ENCODE measurements at regions not wholly inside any gene's neighbourhood (a gene's known extent, or its start where the extent isn't known, plus 50 kb on each side); places are given as distances from the start of the nearest gene placed in this dataset.

GRCh38 chr17:74113952-74114351, 89.5 kb upstream of the RPL38 start:
- H3K27ac ChIP-seq, result no peak overlapping the region
- DNase-seq, result no peak
- H3K4me1 ChIP-seq, result no peaks in the 10 kb centered on the region
- H3K9me3 ChIP-seq, result no peaks in the 10 kb centered on the region
- in situ Hi-C loops (cut with MboI; ENCODE audit: low pct_ligation_motif_present in 1 of 4, low pct_unique_long_range_greater_than_20kb in 1 of 4, low sequenced_read_pairs in 3 of 4), result no loop called here
- H3K27me3 ChIP-seq, result peaks cover 25% of the 10 kb centered on the region
- intact Hi-C loops (cut with DNase I; ENCODE audit: low total_unique reads), result no loop called here
- no peak overlapping the region for H3K4me3 ChIP-seq
- no peaks in the 10 kb centered on the region for H3K36me3 ChIP-seq
- TF ChIP-seq EP300 (IDR thresholded peaks at IDR 0.05; ENCODE audit: low read depth), result no peak
- no peak for TF ChIP-seq POLR2A (IDR thresholded peaks at IDR 0.05)
- no peak for TF ChIP-seq CTCF (IDR thresholded peaks at IDR 0.05)
- TF ChIP-seq POLR2AphosphoS5 (IDR thresholded peaks at IDR 0.05), result no peak
- WGBS, 2 donors (ENCODE audit: low coverage in 1 of 2), result 64 to 73% methylated on average over 11 to 23 of the region's 23 CpGs

- DNase-seq, result no peak
- Histone ChIP-seq H3K9me3 (no peaks in the 10 kb centered on the region), H3K27me3 (peaks cover 15% of the 10 kb centered on the region), H3K36me3 (no peaks in the 10 kb centered on the region), H3K4me3 (no peak overlapping the region), H3K4me1 (no peaks in the 10 kb centered on the region), H3K27ac (no peak overlapping the region)
- in situ Hi-C loops (cut with MboI; ENCODE audit: low pct_ligation_motif_present in 1 of 4, low pct_unique_long_range_greater_than_20kb in 1 of 4, low sequenced_read_pairs in 3 of 4) (no loop called here), intact Hi-C loops (cut with DNase I; ENCODE audit: low total_unique reads) (no loop called here)
- 80% methylated on average over 9 of the region's 10 CpGs; no CpG with 5 or more reads in 1 of the 2 donors for WGBS, 2 donors (ENCODE audit: low coverage in 1 of 2)
- TF ChIP-seq CTCF (IDR thresholded peaks at IDR 0.05) (no peak), POLR2AphosphoS5 (IDR thresholded peaks at IDR 0.05) (no peak), POLR2A (IDR thresholded peaks at IDR 0.05) (no peak), EP300 (IDR thresholded peaks at IDR 0.05; ENCODE audit: low read depth) (no peak)
Measured at GRCh38 chr17:74114881-74115470, 88.5 kb upstream of the RPL38 start.

- 48 to 57% methylated on average over 3 to 7 of the region's 7 CpGs for WGBS, 2 donors (ENCODE audit: low coverage in 1 of 2)
- H3K36me3 ChIP-seq, result no peaks in the 10 kb centered on the region
- no peaks in the 10 kb centered on the region for H3K4me1 ChIP-seq
- H3K9me3 ChIP-seq, result no peaks in the 10 kb centered on the region
- no peak overlapping the region for H3K27ac ChIP-seq
- H3K27me3 ChIP-seq, result peaks cover 15% of the 10 kb centered on the region
- TF ChIP-seq POLR2A (IDR thresholded peaks at IDR 0.05), result no peak
- TF ChIP-seq CTCF (IDR thresholded peaks at IDR 0.05), result no peak
- no peak for TF ChIP-seq EP300 (IDR thresholded peaks at IDR 0.05; ENCODE audit: low read depth)
- TF ChIP-seq POLR2AphosphoS5 (IDR thresholded peaks at IDR 0.05), result no peak
- intact Hi-C loops (cut with DNase I; ENCODE audit: low total_unique reads) (no loop called here), in situ Hi-C loops (cut with MboI; ENCODE audit: low pct_ligation_motif_present in 1 of 4, low pct_unique_long_range_greater_than_20kb in 1 of 4, low sequenced_read_pairs in 3 of 4) (no loop called here)
- no peak for DNase-seq
- H3K4me3 ChIP-seq, result no peak overlapping the region
Measured at GRCh38 chr17:74115586-74115985, 87.9 kb upstream of the RPL38 start.

GRCh38 chr17:74116087-74116717, 87.3 kb upstream of the RPL38 start:
- Histone ChIP-seq H3K4me1 (no peaks in the 10 kb centered on the region), H3K27ac (no peak overlapping the region), H3K36me3 (no peaks in the 10 kb centered on the region), H3K9me3 (no peaks in the 10 kb centered on the region), H3K27me3 (peaks cover 15% of the 10 kb centered on the region), H3K4me3 (no peak overlapping the region)
- TF ChIP-seq CTCF (IDR thresholded peaks at IDR 0.05) (no peak), POLR2AphosphoS5 (IDR thresholded peaks at IDR 0.05) (no peak), POLR2A (IDR thresholded peaks at IDR 0.05) (no peak), EP300 (IDR thresholded peaks at IDR 0.05; ENCODE audit: low read depth) (no peak)
- in situ Hi-C loops (cut with MboI; ENCODE audit: low pct_ligation_motif_present in 1 of 4, low pct_unique_long_range_greater_than_20kb in 1 of 4, low sequenced_read_pairs in 3 of 4), result no loop called here
- intact Hi-C loops (cut with DNase I; ENCODE audit: low total_unique reads), result no loop called here
- 33 to 34% methylated on average over 2 to 7 of the region's 9 CpGs for WGBS, 2 donors (ENCODE audit: low coverage in 1 of 2)
- no peak for DNase-seq

Data from transverse colon (tissue), 4 donors.